H1 (cell line): ENCODE measurements at regions not wholly inside any gene's neighbourhood (a gene's known extent, or its start where the extent isn't known, plus 50 kb on each side); places are given as distances from the start of the nearest gene placed in this dataset.

ENCODE experiments used
- CTCF ChIA-PET: fragments of 300-600 bp; sonication (Branson Sonifier 250); formaldehyde crosslinking; loops from one replicate; lab custom pipeline; 2021; ENCODE audit not compliant: partially characterized antibody; lab: Charles Lee
- POLR2A ChIA-PET: fragments of 300-600 bp; sonication (Branson Sonifier 250); formaldehyde crosslinking; loops from one replicate; lab custom pipeline; 2021; ENCODE audit warnings: inconsistent platforms; ENCODE audit not compliant: partially characterized antibody; lab: Charles Lee
- DNase-seq, 2 experiments: peaks; one replicate each; pipeline versions ENCODE4 v3.0.0 to v3.0.0-alpha.2; 2010 to 2022; ENCODE audit warnings: low spot score in 2 of 2, low read depth in 1 of 2, mixed read lengths in 1 of 2
- FAIRE-seq: peaks from 2 replicates; lab custom pipeline; 2011; peaks lifted over from hg19 to GRCh38; lab: Jason Lieb, UNC
- H2AFZ ChIP-seq: 2 replicates; pipeline ENCODE4 v1.8.1; 2012; ENCODE audit warnings: low read length, inconsistent platforms
- H2AK5ac ChIP-seq: 2 replicates; pipeline ENCODE4 v1.6.1; 2013; ENCODE audit warnings: low read depth, low read length
- H2BK120ac ChIP-seq: replicated peaks from 2 replicates; pipeline ENCODE3; 2013; ENCODE audit warnings: low read depth, low read length, inconsistent platforms
- H2BK12ac ChIP-seq: 2 replicates; pipeline ENCODE4 v1.6.1; 2013; ENCODE audit warnings: low read depth, low read length
- H2BK15ac ChIP-seq: 2 replicates; pipeline ENCODE4 v1.6.1; 2013; ENCODE audit warnings: low read length
- H2BK20ac ChIP-seq: 2 replicates; pipeline ENCODE4 v1.6.1; 2013; ENCODE audit warnings: low read length
- H2BK5ac ChIP-seq: 2 replicates; pipeline ENCODE4 v1.6.1; 2013; ENCODE audit warnings: low read depth, low read length
- H3K14ac ChIP-seq: 2 replicates; pipeline ENCODE4 v1.6.1; 2013; ENCODE audit warnings: inconsistent platforms; ENCODE audit not compliant: insufficient read length
- H3K18ac ChIP-seq: 2 replicates; pipeline ENCODE4 v1.6.1; 2013; ENCODE audit warnings: low read length; ENCODE audit errors: extremely low read depth
- H3K23ac ChIP-seq: 2 replicates; pipeline ENCODE4 v1.6.1; 2013; ENCODE audit warnings: inconsistent platforms; ENCODE audit not compliant: insufficient read length
- H3K23me2 ChIP-seq: 2 replicates; pipeline ENCODE4 v1.6.1; 2013; ENCODE audit warnings: low read depth, low read length
- H3K27ac ChIP-seq: 2 replicates; pipeline ENCODE4 v1.6.1; 2011; ENCODE audit warnings: low read depth, low read length, inconsistent platforms
- H3K27me3 ChIP-seq, 4 experiments: replicated peaks in 1 of 4; 1 replicate in 1 of 4; 2 replicates in 3 of 4; pipeline versions ENCODE4 v1.6.1 to v1.8.1; 2011 to 2013; ENCODE audit warnings: low read length in 3 of 4, mild to moderate bottlenecking in 3 of 4, inconsistent platforms in 2 of 4, mixed read lengths in 2 of 4, moderate library complexity in 1 of 4; ENCODE audit not compliant: control insufficient read depth in 3 of 4, insufficient read depth in 3 of 4; ENCODE audit errors: extremely low read depth in 1 of 4
- H3K36me3 ChIP-seq, 4 experiments: 2 replicates each; pipeline versions ENCODE4 v1.6.1 to v1.8.1; 2011 to 2013; ENCODE audit warnings: mild to moderate bottlenecking in 4 of 4, low read length in 3 of 4, moderate library complexity in 2 of 4, control low read depth in 1 of 4, inconsistent platforms in 1 of 4; ENCODE audit not compliant: insufficient read depth in 4 of 4, control insufficient read depth in 2 of 4
- H3K4ac ChIP-seq: replicated peaks from 2 replicates; pipeline ENCODE3; 2013; ENCODE audit warnings: low read length, low read depth, mixed read lengths, inconsistent platforms; ENCODE audit not compliant: insufficient read length
- H3K4me1 ChIP-seq, 4 experiments: replicated peaks in 1 of 4; 1 replicate in 1 of 4; 2 replicates in 3 of 4; pipeline versions ENCODE4 v1.6.1 to v1.8.1; 2011 to 2013; ENCODE audit warnings: low read length in 3 of 4, inconsistent platforms in 2 of 4, mixed read lengths in 1 of 4; ENCODE audit not compliant: insufficient read depth in 4 of 4, control insufficient read depth in 3 of 4
- H3K4me2 ChIP-seq, 2 experiments: 2 replicates each; pipeline versions ENCODE4 v1.6.1 to v1.8.1; 2011 to 2013; ENCODE audit warnings: low read depth in 2 of 2, low read length in 2 of 2, control low read depth in 1 of 2, inconsistent platforms in 1 of 2, mild to moderate bottlenecking in 1 of 2; ENCODE audit not compliant: insufficient read depth in 1 of 2
- H3K4me3 ChIP-seq, 4 experiments: fragments of 200-600, 300-600 bp in 1 of 4; sonication (generic), shearing (Covaris generic), sonication (Bioruptor Twin) in 1 of 4; 2 replicates each; pipeline versions ENCODE4 v1.5.1 to v1.8.1; 2011 to 2016; ENCODE audit warnings: low read length in 4 of 4, low read depth in 3 of 4, control low read depth in 2 of 4, inconsistent platforms in 2 of 4, mild to moderate bottlenecking in 2 of 4, mixed read lengths in 1 of 4, moderate library complexity in 1 of 4; ENCODE audit not compliant: insufficient read depth in 2 of 4; ENCODE audit errors: extremely low read depth in 1 of 4
- H3K56ac ChIP-seq: replicated peaks from 2 replicates; pipeline ENCODE3; 2013; ENCODE audit warnings: low read depth, mild to moderate bottlenecking, mixed read lengths, low read length, inconsistent platforms; ENCODE audit not compliant: insufficient read length
- H3K79me1 ChIP-seq: 2 replicates; pipeline ENCODE4 v1.6.1; 2013; ENCODE audit warnings: low read depth, low read length, control low read depth
- H3K79me2 ChIP-seq, 2 experiments: 2 replicates each; pipeline versions ENCODE4 v1.6.1 to v1.8.1; 2012 to 2013; ENCODE audit warnings: low read length in 2 of 2, mild to moderate bottlenecking in 2 of 2, inconsistent platforms in 1 of 2; ENCODE audit not compliant: insufficient read depth in 2 of 2, control insufficient read depth in 1 of 2
- H3K9ac ChIP-seq, 4 experiments: replicated peaks in 1 of 4; 1 replicate in 1 of 4; 2 replicates in 3 of 4; pipeline versions ENCODE4 v1.6.1 to v1.8.1; 2011 to 2013; ENCODE audit warnings: low read depth in 3 of 4, low read length in 3 of 4, control low read depth in 2 of 4, mild to moderate bottlenecking in 2 of 4, moderate library complexity in 2 of 4, inconsistent platforms in 1 of 4; ENCODE audit errors: extremely low read depth in 1 of 4
- H3K9me3 ChIP-seq, 2 experiments: 2 replicates each; pipeline versions ENCODE4 v1.6.1 to v1.8.1; 2012 to 2013; ENCODE audit warnings: mild to moderate bottlenecking in 2 of 2, moderate library complexity in 2 of 2, control low read depth in 1 of 2, inconsistent platforms in 1 of 2, low read depth in 1 of 2, low read length in 1 of 2, mixed read lengths in 1 of 2; ENCODE audit not compliant: insufficient read depth in 2 of 2
- H4K20me1 ChIP-seq, 2 experiments: replicated peaks in 1 of 2; 2 replicates each; pipeline versions ENCODE3 to v1.8.1; 2011 to 2013; ENCODE audit warnings: inconsistent platforms in 2 of 2, low read length in 2 of 2, mild to moderate bottlenecking in 1 of 2; ENCODE audit not compliant: insufficient read depth in 2 of 2, control insufficient read depth in 1 of 2
- H4K5ac ChIP-seq: 2 replicates; pipeline ENCODE4 v1.6.1; 2013; ENCODE audit warnings: low read length, low read depth, mixed read lengths, inconsistent platforms; ENCODE audit not compliant: insufficient read length
- H4K8ac ChIP-seq: 2 replicates; pipeline ENCODE4 v1.8.0; 2013; ENCODE audit warnings: mild to moderate bottlenecking, moderate library complexity, low read length, inconsistent platforms; ENCODE audit not compliant: insufficient read depth; ENCODE audit errors: extremely low read depth
- H4K91ac ChIP-seq: replicated peaks from 2 replicates; pipeline ENCODE3; 2013; ENCODE audit warnings: low read length, mixed read lengths, inconsistent platforms; ENCODE audit not compliant: insufficient read length
- GABPA ChIP-seq: IDR thresholded peaks from 2 replicates; pipeline ENCODE4 v1.6.1; 2011; ENCODE audit warnings: mild to moderate bottlenecking, low read length, moderate library complexity, borderline replicate concordance; ENCODE audit not compliant: insufficient read depth
- KDM1A ChIP-seq: fragments of 200-600, 300-600 bp; sonication (generic); IDR thresholded peaks from 2 replicates; pipeline ENCODE4 v1.7.1; 2016; ENCODE audit warnings: mild to moderate bottlenecking, low read length, borderline replicate concordance
- POLR2AphosphoS5 ChIP-seq: IDR thresholded peaks from 2 replicates; pipeline ENCODE4 v1.6.1; 2011; ENCODE audit warnings: low read depth, low read length
- TBP ChIP-seq: IDR thresholded peaks from 2 replicates; pipeline ENCODE4 v1.6.1; 2011; ENCODE audit warnings: low read depth, low read length, improper control_type of control experiment
- WGBS, 2 experiments: shearing (Covaris generic) in 1 of 2; methylation state at CpG; one replicate each; pipeline versions ENCODE4 v1.1.6 to v1.1.7; 2013 to 2015; ENCODE audit warnings: low lambda C conversion rate in 2 of 2, mixed read lengths in 2 of 2, inconsistent platforms in 1 of 2, low coverage in 1 of 2, missing lambda C conversion rate in 1 of 2; ENCODE audit not compliant: insufficient replicate concordance in 2 of 2, insufficient coverage in 1 of 2, insufficient read length in 1 of 2; ENCODE audit errors: extremely low coverage in 1 of 2, missing lambda C conversion rate in 1 of 2; 5-methylcytosine and 5-hydroxymethylcytosine counted together

- Histone ChIP-seq H4K8ac (no peak overlapping the region), H3K9ac (no peak overlapping the region), H3K79me2 (no peaks in the 10 kb centered on the region), H3K4ac (no peak overlapping the region), H3K4me2 (no peak overlapping the region), H3K4me1 (peaks cover 0 to 3% (median 0%) of the 10 kb centered on the region in 4 experiments; a peak in 1 of 7 replicates), H4K91ac (no peak overlapping the region), H2BK12ac (no peak overlapping the region), H4K20me1 (no peaks in the 10 kb centered on the region), H3K14ac (no peak overlapping the region), H2BK5ac (no peak overlapping the region), H2AK5ac (no peak overlapping the region), H3K27ac (no peak overlapping the region), H2BK120ac (no peak overlapping the region), H3K79me1 (no peaks in the 10 kb centered on the region), H3K23ac (no peak overlapping the region), H3K9me3 (no peaks in the 10 kb centered on the region), H2BK15ac (no peak overlapping the region), H3K23me2 (no peaks in the 10 kb centered on the region), H2BK20ac (no peak overlapping the region; the same call in 1 of the 2 replicates), H4K5ac (no peak overlapping the region), H3K27me3 (no peaks in the 10 kb centered on the region), H2AFZ (no peak overlapping the region; the same call in 1 of the 2 replicates), H3K18ac (no peak overlapping the region), H3K4me3 (no peak overlapping the region), H3K56ac (no peak overlapping the region), H3K36me3 (no peaks in the 10 kb centered on the region)
- no peak for DNase-seq
- WGBS, 2 experiments, result 86% methylated on average over 5 of the region's 5 CpGs; no CpG with 5 or more reads in 1 of the 2 experiments
- CTCF ChIA-PET, result interaction anchor here (0.6 to 1.3 kb wide), 2 partner anchors 14 to 23 kb away, joined by 3 to 4 read pairs; no protein-coding TSS in a partner anchor
- FAIRE-seq, result no peak
- POLR2A ChIA-PET, result no interaction called here
- TF ChIP-seq TBP (no peak), GABPA (no peak), KDM1A (no peak), POLR2AphosphoS5 (no peak)
Observed at GRCh38 chr5:34570721-34571676, 85.1 kb upstream of the RAI14 start.
